Ishikawa (cell line): ENCODE measurements at regions not wholly inside any gene's neighbourhood (a gene's known extent, or its start where the extent isn't known, plus 50 kb on each side); places are given as distances from the start of the nearest gene placed in this dataset.

ENCODE experiments used
- CEBPB ChIP-seq: IDR thresholded peaks from 2 replicates; pipeline ENCODE4 v1.6.1; 2012
- CREB1 ChIP-seq: IDR thresholded peaks from 2 replicates; pipeline ENCODE4 v1.6.1; 2012; ENCODE audit warnings: low read depth
- EGR1 ChIP-seq: IDR thresholded peaks from 2 replicates; pipeline ENCODE4 v1.6.1; 2012
- EP300 ChIP-seq: IDR thresholded peaks from 2 replicates; pipeline ENCODE4 v1.6.1; 2012; ENCODE audit warnings: borderline replicate concordance
- FOXM1 ChIP-seq: IDR thresholded peaks from 2 replicates; pipeline ENCODE4 v1.6.1; 2012; ENCODE audit warnings: low read depth, borderline replicate concordance
- NFIC ChIP-seq: IDR thresholded peaks from 2 replicates; pipeline ENCODE4 v1.6.1; 2012
- RAD21 ChIP-seq: IDR thresholded peaks from 2 replicates; pipeline ENCODE4 v1.6.1; 2012; ENCODE audit warnings: low read depth
- TAF1 ChIP-seq: IDR thresholded peaks from 2 replicates; pipeline ENCODE4 v1.6.1; 2012; ENCODE audit warnings: low read depth, mild to moderate bottlenecking
- TCF12 ChIP-seq: IDR thresholded peaks from 2 replicates; pipeline ENCODE4 v1.6.1; 2012; ENCODE audit warnings: low read depth
- TEAD4 ChIP-seq: IDR thresholded peaks from 2 replicates; pipeline ENCODE4 v1.6.1; 2012
- YY1 ChIP-seq: IDR thresholded peaks from 2 replicates; pipeline ENCODE4 v1.6.1; 2012; ENCODE audit warnings: low read depth
- ZBTB7A ChIP-seq: IDR thresholded peaks from 2 replicates; pipeline ENCODE4 v1.6.1; 2012; ENCODE audit warnings: low read depth
- TF ChIP-seq, protein P1 (sequence below): IDR thresholded peaks from 2 replicates; pipeline ENCODE4 v1.6.1; 2012; ENCODE audit warnings: low read depth, mild to moderate bottlenecking
- TF ChIP-seq, protein P2 (sequence below): IDR thresholded peaks from 2 replicates; pipeline ENCODE4 v1.6.1; 2012
- TF ChIP-seq, protein P3 (sequence below): IDR thresholded peaks from 2 replicates; pipeline ENCODE4 v1.6.1; 2012

DNA sequence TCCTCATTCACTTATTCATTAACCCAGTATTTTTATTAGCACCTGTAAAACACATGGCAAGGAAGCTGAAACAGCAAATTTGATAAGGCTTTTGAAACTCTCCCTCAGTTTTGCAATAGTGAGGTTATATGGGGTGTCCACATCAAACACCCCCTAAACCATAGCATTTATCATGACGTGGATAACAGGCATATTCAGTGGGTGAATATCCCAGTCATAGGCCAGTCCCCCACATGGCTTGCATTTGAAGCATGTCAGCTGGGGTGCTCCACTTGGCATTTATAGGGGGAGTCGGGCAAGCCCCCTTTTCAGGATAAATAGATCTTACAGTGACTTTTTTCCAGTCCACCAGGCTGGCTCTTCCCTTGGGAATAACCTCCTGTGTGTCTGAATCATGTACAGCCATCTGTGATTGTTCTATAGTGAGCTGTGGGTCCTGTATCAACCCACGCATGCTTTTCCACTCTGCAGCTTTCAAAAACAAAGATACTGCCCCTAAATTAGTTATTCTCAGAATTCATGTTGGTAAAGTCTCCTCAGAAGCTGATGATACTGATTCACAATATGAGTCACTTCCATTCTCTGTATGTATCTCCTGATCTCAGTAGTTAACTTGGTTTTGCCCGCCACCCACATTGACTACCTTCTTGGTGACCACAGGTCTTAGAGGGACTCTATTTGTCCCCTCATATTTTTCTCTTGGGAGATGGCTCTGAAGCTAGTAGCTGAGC is 84.4 kb upstream of the SPIN1 start:
- TF ChIP-seq EGR1 (no peak), YY1 (no peak), TAF1 (no peak), NFIC (no peak), EP300 (no peak), TCF12 (no peak), FOXM1 (no peak), CEBPB (no peak), TEAD4 (no peak), ZBTB7A (no peak), RAD21 (no peak)
- TF ChIP-seq, protein P1, sequence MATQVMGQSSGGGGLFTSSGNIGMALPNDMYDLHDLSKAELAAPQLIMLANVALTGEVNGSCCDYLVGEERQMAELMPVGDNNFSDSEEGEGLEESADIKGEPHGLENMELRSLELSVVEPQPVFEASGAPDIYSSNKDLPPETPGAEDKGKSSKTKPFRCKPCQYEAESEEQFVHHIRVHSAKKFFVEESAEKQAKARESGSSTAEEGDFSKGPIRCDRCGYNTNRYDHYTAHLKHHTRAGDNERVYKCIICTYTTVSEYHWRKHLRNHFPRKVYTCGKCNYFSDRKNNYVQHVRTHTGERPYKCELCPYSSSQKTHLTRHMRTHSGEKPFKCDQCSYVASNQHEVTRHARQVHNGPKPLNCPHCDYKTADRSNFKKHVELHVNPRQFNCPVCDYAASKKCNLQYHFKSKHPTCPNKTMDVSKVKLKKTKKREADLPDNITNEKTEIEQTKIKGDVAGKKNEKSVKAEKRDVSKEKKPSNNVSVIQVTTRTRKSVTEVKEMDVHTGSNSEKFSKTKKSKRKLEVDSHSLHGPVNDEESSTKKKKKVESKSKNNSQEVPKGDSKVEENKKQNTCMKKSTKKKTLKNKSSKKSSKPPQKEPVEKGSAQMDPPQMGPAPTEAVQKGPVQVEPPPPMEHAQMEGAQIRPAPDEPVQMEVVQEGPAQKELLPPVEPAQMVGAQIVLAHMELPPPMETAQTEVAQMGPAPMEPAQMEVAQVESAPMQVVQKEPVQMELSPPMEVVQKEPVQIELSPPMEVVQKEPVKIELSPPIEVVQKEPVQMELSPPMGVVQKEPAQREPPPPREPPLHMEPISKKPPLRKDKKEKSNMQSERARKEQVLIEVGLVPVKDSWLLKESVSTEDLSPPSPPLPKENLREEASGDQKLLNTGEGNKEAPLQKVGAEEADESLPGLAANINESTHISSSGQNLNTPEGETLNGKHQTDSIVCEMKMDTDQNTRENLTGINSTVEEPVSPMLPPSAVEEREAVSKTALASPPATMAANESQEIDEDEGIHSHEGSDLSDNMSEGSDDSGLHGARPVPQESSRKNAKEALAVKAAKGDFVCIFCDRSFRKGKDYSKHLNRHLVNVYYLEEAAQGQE = no peak
- TF ChIP-seq, protein P2, sequence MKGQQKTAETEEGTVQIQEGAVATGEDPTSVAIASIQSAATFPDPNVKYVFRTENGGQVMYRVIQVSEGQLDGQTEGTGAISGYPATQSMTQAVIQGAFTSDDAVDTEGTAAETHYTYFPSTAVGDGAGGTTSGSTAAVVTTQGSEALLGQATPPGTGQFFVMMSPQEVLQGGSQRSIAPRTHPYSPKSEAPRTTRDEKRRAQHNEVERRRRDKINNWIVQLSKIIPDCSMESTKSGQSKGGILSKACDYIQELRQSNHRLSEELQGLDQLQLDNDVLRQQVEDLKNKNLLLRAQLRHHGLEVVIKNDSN = no peak
- TF ChIP-seq, protein P3, sequence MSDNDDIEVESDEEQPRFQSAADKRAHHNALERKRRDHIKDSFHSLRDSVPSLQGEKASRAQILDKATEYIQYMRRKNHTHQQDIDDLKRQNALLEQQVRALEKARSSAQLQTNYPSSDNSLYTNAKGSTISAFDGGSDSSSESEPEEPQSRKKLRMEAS = no peak

DNA sequence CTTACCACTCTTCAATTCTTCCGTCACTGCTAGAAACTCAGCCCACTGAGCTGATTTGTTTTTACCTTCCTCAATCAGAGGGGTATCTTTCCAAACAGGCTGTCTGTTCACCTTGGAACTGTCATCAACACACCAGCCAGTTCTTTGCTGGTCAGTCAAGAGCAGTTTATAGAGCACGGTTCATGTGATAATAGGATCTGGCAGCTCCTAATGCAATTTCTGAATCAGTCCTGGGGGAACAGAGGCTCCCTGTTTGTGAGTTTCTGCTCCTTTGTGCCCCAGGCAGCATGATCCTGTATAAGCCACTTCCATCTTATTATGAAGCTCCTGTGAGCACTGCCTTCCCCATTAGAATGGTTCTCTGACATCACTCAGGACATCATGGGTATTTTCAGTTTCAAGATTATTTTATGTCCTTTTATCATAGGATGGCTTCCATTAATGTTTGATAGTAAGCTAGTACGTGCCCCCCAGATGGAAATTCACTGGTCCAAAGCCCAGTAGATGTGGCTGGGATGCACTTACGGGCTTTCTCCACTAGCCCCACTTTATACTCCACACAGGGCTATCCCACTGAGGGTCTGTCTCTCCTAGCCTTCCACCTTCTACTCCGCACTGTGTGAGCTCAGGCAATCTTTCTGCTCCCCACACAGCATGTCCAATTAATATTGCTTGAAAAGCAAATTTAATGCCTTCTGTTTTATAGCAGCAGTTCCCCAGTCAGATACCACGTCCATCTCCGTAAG is 85.5 kb upstream of the SPIN1 start:
- no peak for TF ChIP-seq CREB1
- no peak for TF ChIP-seq TEAD4
- no peak for TF ChIP-seq YY1
- TF ChIP-seq, protein P1 = no peak
- no peak for TF ChIP-seq EP300
- TF ChIP-seq, protein P2 = no peak
- no peak for TF ChIP-seq CEBPB
- no peak for TF ChIP-seq NFIC
- no peak for TF ChIP-seq ZBTB7A
- TF ChIP-seq TAF1 = no peak
- TF ChIP-seq RAD21 = no peak
- TF ChIP-seq EGR1 = no peak
- no peak for TF ChIP-seq TCF12
- TF ChIP-seq FOXM1 = no peak
- TF ChIP-seq, protein P3 = no peak

DNA sequence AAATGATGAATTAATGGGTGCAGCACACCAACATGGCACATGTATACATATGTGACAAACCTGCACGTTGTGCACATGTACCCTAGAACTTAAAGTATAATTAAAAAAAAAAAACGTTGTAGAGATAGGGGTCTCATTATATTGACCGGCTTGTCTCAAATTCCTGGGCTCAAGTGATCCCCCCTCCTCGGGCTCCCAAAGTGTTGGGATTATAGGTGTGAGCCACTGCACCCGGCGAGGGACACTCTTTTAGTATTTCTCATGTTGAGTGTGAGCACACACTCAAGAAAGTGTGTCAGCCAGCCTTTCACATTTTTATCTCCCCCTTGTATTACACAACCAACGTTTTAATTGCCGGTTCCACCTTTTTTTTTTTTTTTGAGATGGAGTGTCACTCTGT is 87.7 kb upstream of the SPIN1 start:
- TF ChIP-seq ZBTB7A = no peak
- TF ChIP-seq, protein P1 = no peak
- TF ChIP-seq CEBPB = no peak
- TF ChIP-seq CREB1 = no peak
- TF ChIP-seq TAF1 = no peak
- TF ChIP-seq EGR1 = no peak
- TF ChIP-seq FOXM1 = no peak
- TF ChIP-seq YY1 = no peak
- no peak for TF ChIP-seq NFIC
- no peak for TF ChIP-seq TCF12
- TF ChIP-seq, protein P3 = no peak
- TF ChIP-seq, protein P2 = no peak
- TF ChIP-seq TEAD4 = no peak
- TF ChIP-seq RAD21 = no peak
